ENCODE measurements at regions not wholly inside any gene's neighbourhood (a gene's known extent, or its start where the extent isn't known, plus 50 kb on each side); places are given as distances from the start of the nearest gene placed in this dataset.

GRCh38 chr1:37270639-37271038 lies 203.7 kb upstream of the ZC3H12A start:
- Mint-ChIP-seq H3K27ac (no peak overlapping the region), H3K4me3 (no peak overlapping the region), H3K27me3 (ENCODE audit: low read depth, poor library complexity) (peaks cover 31% of the 10 kb centered on the region), H3K4me1 (peaks cover 17% of the 10 kb centered on the region), H3K36me3 (ENCODE audit: low read depth) (no peaks in the 10 kb centered on the region), H3K9me3 (no peaks in the 10 kb centered on the region)
- no peak for TF ChIP-seq CTCF (IDR thresholded peaks at IDR 0.05)
- no peak for DNase-seq

- no peak overlapping the region for H3K4me3 Mint-ChIP-seq
- no peaks in the 10 kb centered on the region for H3K36me3 Mint-ChIP-seq (ENCODE audit: low read depth)
- peaks cover 31% of the 10 kb centered on the region for H3K27me3 Mint-ChIP-seq (ENCODE audit: low read depth, poor library complexity)
- TF ChIP-seq CTCF (IDR thresholded peaks at IDR 0.05): no peak
- H3K4me1 Mint-ChIP-seq: peaks cover 7% of the 10 kb centered on the region
- no peaks in the 10 kb centered on the region for H3K9me3 Mint-ChIP-seq
- H3K27ac Mint-ChIP-seq: no peak overlapping the region
- DNase-seq: no peak
These were observed 201.8 kb upstream of the ZC3H12A start for GRCh38 chr1:37272626-37273025.

GRCh38 chr1:37274486-37274885 lies 199.9 kb upstream of the ZC3H12A start:
- no peak for DNase-seq
- no peak for TF ChIP-seq CTCF (IDR thresholded peaks at IDR 0.05)
- Mint-ChIP-seq H3K9me3 (peaks cover 5% of the 10 kb centered on the region), H3K27ac (no peak overlapping the region), H3K27me3 (ENCODE audit: low read depth, poor library complexity) (peaks cover 30% of the 10 kb centered on the region), H3K36me3 (ENCODE audit: low read depth) (no peaks in the 10 kb centered on the region), H3K4me1 (no peaks in the 10 kb centered on the region), H3K4me3 (no peak overlapping the region)

GRCh38 chr1:37274938-37275631 lies 199.3 kb upstream of the ZC3H12A start:
- no peak for DNase-seq
- H3K27me3 Mint-ChIP-seq (ENCODE audit: low read depth, poor library complexity): peaks cover 31% of the 10 kb centered on the region
- H3K27ac Mint-ChIP-seq: no peak overlapping the region
- no peak overlapping the region for H3K4me3 Mint-ChIP-seq
- no peaks in the 10 kb centered on the region for H3K4me1 Mint-ChIP-seq
- peaks cover 11% of the 10 kb centered on the region for H3K9me3 Mint-ChIP-seq
- H3K36me3 Mint-ChIP-seq (ENCODE audit: low read depth): no peaks in the 10 kb centered on the region
- TF ChIP-seq CTCF (IDR thresholded peaks at IDR 0.05): no peak

GRCh38 chr1:37277366-37277765 lies 197.0 kb upstream of the ZC3H12A start:
- no peaks in the 10 kb centered on the region for H3K4me1 Mint-ChIP-seq
- no peak for DNase-seq
- no peaks in the 10 kb centered on the region for H3K36me3 Mint-ChIP-seq (ENCODE audit: low read depth)
- TF ChIP-seq CTCF (IDR thresholded peaks at IDR 0.05): no peak
- H3K27me3 Mint-ChIP-seq (ENCODE audit: low read depth, poor library complexity): peaks cover 38% of the 10 kb centered on the region
- no peak overlapping the region for H3K4me3 Mint-ChIP-seq
- peaks cover 16% of the 10 kb centered on the region for H3K9me3 Mint-ChIP-seq
- H3K27ac Mint-ChIP-seq: no peak overlapping the region

GRCh38 chr1:37281354-37281753 lies 193.0 kb upstream of the ZC3H12A start:
- Mint-ChIP-seq H3K4me1 (no peaks in the 10 kb centered on the region), H3K4me3 (no peak overlapping the region), H3K27ac (no peak overlapping the region), H3K36me3 (ENCODE audit: low read depth) (no peaks in the 10 kb centered on the region), H3K9me3 (peaks cover 16% of the 10 kb centered on the region), H3K27me3 (ENCODE audit: low read depth, poor library complexity) (peaks cover 48% of the 10 kb centered on the region)
- no peak for TF ChIP-seq CTCF (IDR thresholded peaks at IDR 0.05)
- no peak for DNase-seq

All from nephron progenitor cell (in vitro differentiated cells).